ENCODE measurements at regions not wholly inside any gene's neighbourhood (a gene's known extent, or its start where the extent isn't known, plus 50 kb on each side); places are given as distances from the start of the nearest gene placed in this dataset.

GRCh38 chr9:107635101-107635802, 145.7 kb upstream of the KLF4 start:
- Histone ChIP-seq H4K20me1 (ENCODE audit: low read length) (no peaks in the 10 kb centered on the region), H3K4me1 (ENCODE audit: insufficient read depth, low read length) (no peaks in the 10 kb centered on the region), H3K36me3 (ENCODE audit: low read depth, low read length) (no peaks in the 10 kb centered on the region), H3K4me2 (ENCODE audit: low read length) (no peak overlapping the region), H3K9me3 (ENCODE audit: low read length) (no peaks in the 10 kb centered on the region), H3K9me2 (replicated peaks; ENCODE audit: low read length) (no peaks in the 10 kb centered on the region), H3K4me3 (ENCODE audit: low read length) (no peak overlapping the region), H3K79me2 (ENCODE audit: low read length) (no peaks in the 10 kb centered on the region), H3K27ac (ENCODE audit: low read length) (no peak overlapping the region), H3F3A (ENCODE audit: low read length, unreplicated experiment) (no peaks in the 10 kb centered on the region), H2AFZ (ENCODE audit: low read length) (no peak overlapping the region), H3K9ac (ENCODE audit: low read length) (no peak overlapping the region), H3K27me3 (ENCODE audit: low read length) (no peaks in the 10 kb centered on the region)
- no peak for ATAC-seq
- CTCF ChIA-PET, result no interaction called here
- no TSS peak for BruUV-seq (replicated peaks)
- POLR2A ChIA-PET (ENCODE audit: unreplicated experiment), result interaction anchor here (0.6 kb wide), 1 partner anchor 145 kb away, joined by 3 read pairs; no protein-coding TSS in a partner anchor
- DNase-seq, result no peak
- intact Hi-C loops (cut with micrococcal nuclease), result loop anchor here (5.0 kb wide), 1 partner anchor 102 kb away; no protein-coding TSS in a partner anchor
- no peak for TF ChIP-seq EZH2 (IDR thresholded peaks at IDR 0.05; ENCODE audit: low read length, unreplicated experiment)
- no peak for TF ChIP-seq CTCF (conservative IDR thresholded peaks at IDR 0.05; ENCODE audit: low read depth, low read length)
- no peak for TF ChIP-seq EZH2phosphoT487 (IDR thresholded peaks at IDR 0.05; ENCODE audit: borderline replicate concordance, low read length)

GRCh38 chr9:107633406-107633805, 143.8 kb upstream of the KLF4 start:
- no TSS peak for BruUV-seq (replicated peaks)
- ChIA-PET POLR2A (ENCODE audit: unreplicated experiment) (no interaction called here), CTCF (no interaction called here)
- DNase-seq (no peak), ATAC-seq (no peak)
- H3K27me3 ChIP-seq (ENCODE audit: low read length), result no peaks in the 10 kb centered on the region
- no peaks in the 10 kb centered on the region for H3K36me3 ChIP-seq (ENCODE audit: low read depth, low read length)
- H3K9me3 ChIP-seq (ENCODE audit: low read length), result no peaks in the 10 kb centered on the region
- H3K9ac ChIP-seq (ENCODE audit: low read length), result no peak overlapping the region
- no peaks in the 10 kb centered on the region for H4K20me1 ChIP-seq (ENCODE audit: low read length)
- no peaks in the 10 kb centered on the region for H3K79me2 ChIP-seq (ENCODE audit: low read length)
- no peaks in the 10 kb centered on the region for H3K4me1 ChIP-seq (ENCODE audit: insufficient read depth, low read length)
- H3K4me3 ChIP-seq (ENCODE audit: low read length), result no peak overlapping the region
- no peak overlapping the region for H3K4me2 ChIP-seq (ENCODE audit: low read length)
- no peak overlapping the region for H2AFZ ChIP-seq (ENCODE audit: low read length)
- intact Hi-C loops (cut with micrococcal nuclease), result no loop called here
- TF ChIP-seq CTCF (conservative IDR thresholded peaks at IDR 0.05; ENCODE audit: low read depth, low read length), result no peak
- TF ChIP-seq EZH2phosphoT487 (IDR thresholded peaks at IDR 0.05; ENCODE audit: borderline replicate concordance, low read length), result no peak
- no peak for TF ChIP-seq EZH2 (IDR thresholded peaks at IDR 0.05; ENCODE audit: low read length, unreplicated experiment)
- H3K9me2 ChIP-seq (replicated peaks; ENCODE audit: low read length), result no peaks in the 10 kb centered on the region
- no peaks in the 10 kb centered on the region for H3F3A ChIP-seq (ENCODE audit: low read length, unreplicated experiment)
- no peak overlapping the region for H3K27ac ChIP-seq (ENCODE audit: low read length)

GRCh38 chr9:107632661-107633060, 143.1 kb upstream of the KLF4 start:
- H3K4me2 ChIP-seq (ENCODE audit: low read length), result no peak overlapping the region
- CTCF ChIA-PET, result no interaction called here
- no peaks in the 10 kb centered on the region for H3K4me1 ChIP-seq (ENCODE audit: insufficient read depth, low read length)
- no peaks in the 10 kb centered on the region for H3K36me3 ChIP-seq (ENCODE audit: low read depth, low read length)
- POLR2A ChIA-PET (ENCODE audit: unreplicated experiment), result no interaction called here
- H2AFZ ChIP-seq (ENCODE audit: low read length), result no peak overlapping the region
- H3K27me3 ChIP-seq (ENCODE audit: low read length), result no peaks in the 10 kb centered on the region
- H3K79me2 ChIP-seq (ENCODE audit: low read length), result no peaks in the 10 kb centered on the region
- no peak overlapping the region for H3K9ac ChIP-seq (ENCODE audit: low read length)
- no peaks in the 10 kb centered on the region for H4K20me1 ChIP-seq (ENCODE audit: low read length)
- no peak for DNase-seq
- H3K9me3 ChIP-seq (ENCODE audit: low read length), result no peaks in the 10 kb centered on the region
- no TSS peak for BruUV-seq (replicated peaks)
- no peak overlapping the region for H3K27ac ChIP-seq (ENCODE audit: low read length)
- no peaks in the 10 kb centered on the region for H3F3A ChIP-seq (ENCODE audit: low read length, unreplicated experiment)
- no peaks in the 10 kb centered on the region for H3K9me2 ChIP-seq (replicated peaks; ENCODE audit: low read length)
- H3K4me3 ChIP-seq (ENCODE audit: low read length), result no peak overlapping the region
- no peak for TF ChIP-seq EZH2phosphoT487 (IDR thresholded peaks at IDR 0.05; ENCODE audit: borderline replicate concordance, low read length)
- no peak for TF ChIP-seq EZH2 (IDR thresholded peaks at IDR 0.05; ENCODE audit: low read length, unreplicated experiment)
- ATAC-seq, result no peak
- intact Hi-C loops (cut with micrococcal nuclease), result no loop called here
